Calu3 (cell line): ENCODE measurements at regions not wholly inside any gene's neighbourhood (a gene's known extent, or its start where the extent isn't known, plus 50 kb on each side); places are given as distances from the start of the nearest gene placed in this dataset.
"Not testable (repeated sequence)": the region's sequence is repeated elsewhere in the genome, so short reads cannot be mapped to it uniquely, and the experiment has no call there.

Experiments
- BruUV-seq: library from RNA; stranded (reverse); fragments of 400-500 nt; replicated peaks from 2 replicates; lab custom pipeline; 2021; lab: Mats Ljungman, UMichigan
- CTCF ChIA-PET: fragments of 300-600 bp; sonication (Branson Sonifier 250); formaldehyde crosslinking; loops from one replicate; lab custom pipeline; 2022; ENCODE audit warnings: antibody characterized with exemption; lab: Charles Lee
- DNase-seq: peaks from one replicate; pipeline ENCODE4 v3.0.0; 2022
- H3K27ac Mint-ChIP-seq: one replicate; pipeline ENCODE4 v1.8.0; 2022; ENCODE audit warnings: mixed read lengths; ENCODE audit not compliant: unreplicated experiment
- H3K27me3 Mint-ChIP-seq: one replicate; pipeline ENCODE4 v1.8.0; 2022; ENCODE audit warnings: mixed read lengths; ENCODE audit not compliant: unreplicated experiment
- H3K36me3 Mint-ChIP-seq: one replicate; pipeline ENCODE4 v1.8.0; 2022; ENCODE audit warnings: mild to moderate bottlenecking, moderate library complexity, mixed read lengths; ENCODE audit not compliant: insufficient read depth, unreplicated experiment
- H3K4me1 Mint-ChIP-seq: one replicate; pipeline ENCODE4 v1.8.0; 2022; ENCODE audit warnings: mild to moderate bottlenecking, low read depth, mixed read lengths; ENCODE audit not compliant: unreplicated experiment
- H3K4me3 Mint-ChIP-seq: one replicate; pipeline ENCODE4 v1.8.0; 2022; ENCODE audit warnings: mild to moderate bottlenecking, low read depth, moderate library complexity, mixed read lengths; ENCODE audit not compliant: unreplicated experiment
- H3K9me3 Mint-ChIP-seq: one replicate; pipeline ENCODE4 v1.8.0; 2022; ENCODE audit warnings: low read depth, mixed read lengths; ENCODE audit not compliant: unreplicated experiment
- intact Hi-C: fragments of 100-400 bp; cut with micrococcal nuclease; formaldehyde crosslinking; loops from one replicate; pipeline ENCODE4 v1.10.0; 2022; ENCODE audit not compliant: unreplicated experiment
- TF ChIP-seq, protein P1 (sequence below): fragments of 200-600 bp; IDR thresholded peaks from one replicate; pipeline ENCODE4 v1.8.0; 2022; ENCODE audit warnings: antibody characterized with exemption; ENCODE audit not compliant: unreplicated experiment

DNA sequence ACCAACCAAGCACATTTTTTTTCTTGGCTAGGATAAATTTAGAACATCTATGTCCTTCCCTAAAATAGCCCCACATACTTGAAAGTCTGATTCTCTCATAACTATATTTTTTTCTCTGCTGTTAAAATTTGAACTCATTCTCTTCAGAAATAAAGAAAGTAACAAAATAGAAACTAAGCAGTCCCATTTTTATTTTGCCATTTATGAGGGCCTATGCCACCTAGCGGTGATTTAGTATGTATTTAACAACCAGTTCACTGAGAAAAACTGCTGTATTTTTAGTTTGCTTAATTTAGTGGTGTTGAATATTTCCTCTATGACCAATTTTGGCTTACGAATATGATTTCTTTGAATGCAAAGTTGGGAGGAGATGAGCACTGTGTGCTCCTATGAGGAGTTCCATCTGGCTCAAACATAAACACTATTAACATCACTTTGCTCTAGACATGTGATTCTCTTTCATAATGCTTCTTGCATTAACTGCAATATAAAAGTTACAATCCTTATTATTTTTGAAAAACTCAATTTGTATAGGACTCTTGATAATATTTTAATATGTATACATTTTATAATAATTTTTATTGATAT lies 116.6 kb downstream of the SYT15B start:
- intact Hi-C loops, H3K9me3 Mint-ChIP-seq, H3K4me1 Mint-ChIP-seq, H3K27me3 Mint-ChIP-seq, CTCF ChIA-PET, BruUV-seq, H3K4me3 Mint-ChIP-seq, H3K27ac Mint-ChIP-seq, H3K36me3 Mint-ChIP-seq: not testable (repeated sequence)
- DNase-seq, result peak; percentile 62
- TF ChIP-seq, protein P1, sequence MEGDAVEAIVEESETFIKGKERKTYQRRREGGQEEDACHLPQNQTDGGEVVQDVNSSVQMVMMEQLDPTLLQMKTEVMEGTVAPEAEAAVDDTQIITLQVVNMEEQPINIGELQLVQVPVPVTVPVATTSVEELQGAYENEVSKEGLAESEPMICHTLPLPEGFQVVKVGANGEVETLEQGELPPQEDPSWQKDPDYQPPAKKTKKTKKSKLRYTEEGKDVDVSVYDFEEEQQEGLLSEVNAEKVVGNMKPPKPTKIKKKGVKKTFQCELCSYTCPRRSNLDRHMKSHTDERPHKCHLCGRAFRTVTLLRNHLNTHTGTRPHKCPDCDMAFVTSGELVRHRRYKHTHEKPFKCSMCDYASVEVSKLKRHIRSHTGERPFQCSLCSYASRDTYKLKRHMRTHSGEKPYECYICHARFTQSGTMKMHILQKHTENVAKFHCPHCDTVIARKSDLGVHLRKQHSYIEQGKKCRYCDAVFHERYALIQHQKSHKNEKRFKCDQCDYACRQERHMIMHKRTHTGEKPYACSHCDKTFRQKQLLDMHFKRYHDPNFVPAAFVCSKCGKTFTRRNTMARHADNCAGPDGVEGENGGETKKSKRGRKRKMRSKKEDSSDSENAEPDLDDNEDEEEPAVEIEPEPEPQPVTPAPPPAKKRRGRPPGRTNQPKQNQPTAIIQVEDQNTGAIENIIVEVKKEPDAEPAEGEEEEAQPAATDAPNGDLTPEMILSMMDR, result peak; percentile 66

DNA sequence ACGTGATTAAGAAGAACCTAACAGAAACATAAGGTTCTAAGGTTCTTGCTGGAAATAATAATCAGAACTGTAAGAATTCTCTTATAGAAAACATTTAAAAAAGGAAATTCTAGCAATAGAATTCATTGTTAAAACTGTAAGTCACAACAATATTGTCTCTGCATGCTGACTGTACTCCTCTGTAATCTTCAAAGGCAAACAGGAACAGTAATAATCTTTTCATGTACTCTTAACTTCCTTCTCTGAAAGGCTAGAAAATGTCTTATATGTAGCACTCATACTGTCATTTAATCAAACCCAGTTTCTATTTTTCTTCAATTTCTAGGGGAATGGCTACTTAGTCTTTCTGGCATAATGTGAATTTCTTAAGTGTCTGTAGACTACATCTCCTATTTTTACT lies 103.5 kb upstream of the AGAP9 start:
- H3K9me3 Mint-ChIP-seq, BruUV-seq, H3K27ac Mint-ChIP-seq, H3K27me3 Mint-ChIP-seq, DNase-seq, H3K4me1 Mint-ChIP-seq, H3K36me3 Mint-ChIP-seq, H3K4me3 Mint-ChIP-seq, CTCF ChIA-PET, intact Hi-C loops: not testable (repeated sequence)

DNA sequence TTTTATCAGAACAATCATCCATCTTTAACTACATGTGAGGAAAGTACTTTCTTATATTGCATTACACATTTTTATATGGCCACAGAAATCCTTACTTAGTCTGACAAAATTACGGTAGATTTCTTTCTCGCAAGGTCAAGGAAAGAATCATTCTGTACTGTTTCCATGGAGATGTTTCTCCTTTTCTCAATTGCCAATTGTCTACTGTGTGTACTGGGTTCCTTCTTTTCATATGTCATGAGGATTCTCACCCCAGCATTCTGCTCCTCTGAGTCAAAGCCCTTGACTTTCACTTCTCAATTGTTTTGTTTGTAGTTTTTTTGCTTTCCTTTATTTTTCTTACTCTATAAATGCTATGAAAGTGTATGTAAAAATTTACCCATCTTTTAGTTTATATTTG lies 99.3 kb upstream of the AGAP9 start:
- H3K27ac Mint-ChIP-seq, DNase-seq, H3K4me3 Mint-ChIP-seq, H3K27me3 Mint-ChIP-seq, H3K9me3 Mint-ChIP-seq, H3K36me3 Mint-ChIP-seq, CTCF ChIA-PET, intact Hi-C loops, BruUV-seq: not testable (repeated sequence)
- peaks cover 11% of the 10 kb centered on the region for H3K4me1 Mint-ChIP-seq

DNA sequence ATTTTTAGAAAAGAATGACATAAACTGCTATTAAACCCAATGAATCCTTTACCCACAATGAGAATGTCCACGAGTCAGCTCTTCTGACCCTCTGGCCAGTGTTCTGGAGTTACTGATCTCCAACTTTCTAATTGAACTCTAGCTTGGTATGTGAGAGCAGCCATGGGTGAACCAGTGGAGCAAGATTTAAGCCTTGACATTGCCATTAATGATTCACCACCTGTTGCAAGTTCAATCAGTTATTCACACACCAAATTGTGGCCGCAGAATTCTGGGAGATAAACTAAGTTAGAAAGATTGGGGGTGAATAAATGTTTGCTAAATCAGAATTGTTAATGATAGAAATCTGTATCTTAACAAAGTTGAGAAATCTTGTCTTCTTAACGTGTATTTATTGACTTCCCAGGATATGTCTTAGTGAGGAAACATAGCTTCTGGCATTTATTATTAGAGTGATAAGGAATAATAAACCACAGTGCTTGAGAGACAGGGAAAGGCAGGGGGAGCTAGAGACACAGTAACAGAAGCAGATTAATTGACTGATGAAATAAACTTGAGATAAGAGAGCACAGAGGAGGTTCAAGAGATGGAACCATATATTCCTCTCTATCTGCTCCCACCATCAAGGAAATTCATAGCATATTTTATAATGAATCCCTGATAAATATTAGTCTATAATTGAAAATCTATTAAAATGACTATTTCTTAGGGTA lies 96.0 kb upstream of the AGAP9 start:
- H3K27me3 Mint-ChIP-seq, BruUV-seq, H3K9me3 Mint-ChIP-seq, intact Hi-C loops, H3K36me3 Mint-ChIP-seq: not testable (repeated sequence)
- CTCF ChIA-PET, result interaction anchor here (0.7 kb wide), 1 partner anchor 896 kb away, joined by 3 read pairs; no protein-coding TSS in a partner anchor
- Mint-ChIP-seq H3K4me3 (peak overlapping the region; percentile 66), H3K4me1 (peaks cover 11% of the 10 kb centered on the region), H3K27ac (peak overlapping the region; percentile 93)
- TF ChIP-seq, protein P1, result peak; percentile 46
- peak; percentile 71 for DNase-seq

DNA sequence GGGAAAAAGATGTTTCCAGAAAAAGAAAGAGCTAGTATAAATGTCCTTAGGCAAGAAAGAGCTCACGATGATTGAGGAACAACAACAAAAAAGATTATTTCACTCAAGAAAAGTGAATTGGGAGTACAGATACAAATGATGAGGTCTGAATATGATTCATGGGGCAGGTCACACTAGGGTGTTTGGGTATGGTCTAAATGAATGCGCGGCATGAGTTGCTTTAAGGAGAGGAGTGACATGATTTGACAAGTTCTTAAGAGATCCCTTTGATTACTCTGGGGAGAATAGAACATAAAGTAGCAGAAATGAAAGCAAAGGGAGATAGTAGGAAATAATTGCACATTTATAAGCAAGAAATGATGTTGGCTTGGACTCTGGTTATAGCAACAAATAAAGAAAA lies 85.9 kb upstream of the AGAP9 start:
- DNase-seq, intact Hi-C loops, H3K4me1 Mint-ChIP-seq, CTCF ChIA-PET, H3K36me3 Mint-ChIP-seq, H3K27ac Mint-ChIP-seq, H3K27me3 Mint-ChIP-seq, H3K9me3 Mint-ChIP-seq, BruUV-seq, H3K4me3 Mint-ChIP-seq: not testable (repeated sequence)

DNA sequence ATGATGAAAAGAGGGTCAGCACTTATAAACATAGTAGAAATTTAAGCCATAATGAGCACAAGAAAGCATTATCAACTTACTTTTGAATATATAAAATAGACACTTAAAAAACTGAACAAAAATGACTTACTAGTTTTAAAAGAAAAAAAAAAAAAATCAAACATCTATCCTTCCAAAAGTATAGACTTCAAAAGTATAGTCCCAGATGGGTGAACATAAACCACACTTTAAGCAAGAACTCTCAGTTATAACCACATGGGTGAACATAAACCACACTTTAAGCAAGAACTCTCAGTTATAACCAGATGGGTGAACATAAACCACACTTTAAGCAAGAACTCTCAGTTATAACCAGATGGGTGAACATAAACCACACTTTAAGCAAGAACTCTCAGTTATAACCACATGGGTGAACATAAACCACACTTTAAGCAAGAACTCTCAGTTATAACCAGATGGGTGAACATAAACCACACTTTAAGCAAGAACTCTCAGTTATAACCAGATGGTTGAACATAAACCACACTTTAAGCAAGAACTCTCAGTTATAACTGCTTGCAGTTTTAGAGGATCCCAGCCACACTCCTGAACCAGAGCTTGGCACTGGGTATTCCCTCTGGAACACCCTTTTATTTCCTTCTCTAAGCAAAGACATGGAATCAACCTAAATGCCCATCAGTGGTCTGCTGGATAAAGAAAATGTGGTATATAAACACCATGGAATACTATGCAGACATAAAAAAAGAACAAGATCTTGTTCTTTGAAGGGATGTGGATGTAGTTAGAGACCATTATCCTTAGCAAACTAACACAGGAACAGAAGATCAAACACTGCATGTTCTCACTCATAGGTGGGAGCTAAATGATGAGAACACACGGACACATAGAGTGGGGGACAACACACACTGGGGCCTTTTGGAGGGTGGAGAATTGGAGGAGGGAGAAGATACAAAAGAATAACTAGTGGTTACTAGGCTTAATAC lies 82.6 kb upstream of the AGAP9 start:
- H3K36me3 Mint-ChIP-seq, H3K27me3 Mint-ChIP-seq, DNase-seq, intact Hi-C loops, BruUV-seq, H3K4me3 Mint-ChIP-seq, H3K9me3 Mint-ChIP-seq, H3K27ac Mint-ChIP-seq, CTCF ChIA-PET, H3K4me1 Mint-ChIP-seq: not testable (repeated sequence)

DNA sequence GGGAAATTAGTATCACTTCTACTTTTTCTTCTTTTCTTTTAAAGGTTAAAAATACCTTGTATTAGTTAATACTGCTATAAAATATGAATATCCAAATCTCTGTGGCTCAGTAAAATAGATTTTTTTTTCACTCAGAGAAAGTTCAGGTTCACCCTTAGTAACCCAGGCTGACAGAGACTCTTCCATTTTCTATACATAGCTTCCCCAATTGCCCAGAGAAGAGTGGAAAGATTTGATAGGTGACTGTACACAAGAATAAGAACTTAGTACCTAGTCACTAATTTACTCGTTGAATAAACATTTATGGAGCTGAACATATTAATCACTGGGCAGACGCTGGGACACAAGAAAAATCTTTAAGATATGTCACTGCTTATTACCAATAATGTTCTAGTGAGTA lies 77.2 kb upstream of the AGAP9 start:
- H3K4me1 Mint-ChIP-seq, H3K27me3 Mint-ChIP-seq, DNase-seq, CTCF ChIA-PET, H3K27ac Mint-ChIP-seq, H3K4me3 Mint-ChIP-seq, intact Hi-C loops, H3K36me3 Mint-ChIP-seq, H3K9me3 Mint-ChIP-seq, BruUV-seq: not testable (repeated sequence)

DNA sequence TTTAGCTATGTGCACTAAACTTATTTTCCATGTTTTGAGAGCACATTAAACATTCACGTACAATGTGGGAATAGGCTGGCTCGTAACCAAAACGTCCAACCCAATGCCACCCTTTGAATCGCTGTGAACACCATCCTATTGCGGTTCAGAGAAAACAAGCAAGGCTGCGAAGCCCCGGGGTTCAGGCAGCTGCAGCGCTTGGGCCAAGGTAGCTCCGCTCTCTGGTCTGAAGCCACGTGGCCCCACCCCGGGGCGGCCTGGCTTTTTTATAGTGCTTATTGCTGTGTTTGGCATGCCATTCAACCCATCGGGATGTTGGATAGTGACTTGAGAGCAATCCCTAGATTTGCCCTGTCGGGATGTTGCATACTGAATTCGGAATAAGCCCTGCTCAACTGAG lies 76.7 kb upstream of the AGAP9 start:
- intact Hi-C loops, H3K27me3 Mint-ChIP-seq, H3K4me3 Mint-ChIP-seq, H3K9me3 Mint-ChIP-seq, H3K27ac Mint-ChIP-seq, H3K4me1 Mint-ChIP-seq, CTCF ChIA-PET, BruUV-seq, DNase-seq, H3K36me3 Mint-ChIP-seq: not testable (repeated sequence)
